ENCODE measurements at regions not wholly inside any gene's neighbourhood (a gene's known extent, or its start where the extent isn't known, plus 50 kb on each side); places are given as distances from the start of the nearest gene placed in this dataset.

DNA sequence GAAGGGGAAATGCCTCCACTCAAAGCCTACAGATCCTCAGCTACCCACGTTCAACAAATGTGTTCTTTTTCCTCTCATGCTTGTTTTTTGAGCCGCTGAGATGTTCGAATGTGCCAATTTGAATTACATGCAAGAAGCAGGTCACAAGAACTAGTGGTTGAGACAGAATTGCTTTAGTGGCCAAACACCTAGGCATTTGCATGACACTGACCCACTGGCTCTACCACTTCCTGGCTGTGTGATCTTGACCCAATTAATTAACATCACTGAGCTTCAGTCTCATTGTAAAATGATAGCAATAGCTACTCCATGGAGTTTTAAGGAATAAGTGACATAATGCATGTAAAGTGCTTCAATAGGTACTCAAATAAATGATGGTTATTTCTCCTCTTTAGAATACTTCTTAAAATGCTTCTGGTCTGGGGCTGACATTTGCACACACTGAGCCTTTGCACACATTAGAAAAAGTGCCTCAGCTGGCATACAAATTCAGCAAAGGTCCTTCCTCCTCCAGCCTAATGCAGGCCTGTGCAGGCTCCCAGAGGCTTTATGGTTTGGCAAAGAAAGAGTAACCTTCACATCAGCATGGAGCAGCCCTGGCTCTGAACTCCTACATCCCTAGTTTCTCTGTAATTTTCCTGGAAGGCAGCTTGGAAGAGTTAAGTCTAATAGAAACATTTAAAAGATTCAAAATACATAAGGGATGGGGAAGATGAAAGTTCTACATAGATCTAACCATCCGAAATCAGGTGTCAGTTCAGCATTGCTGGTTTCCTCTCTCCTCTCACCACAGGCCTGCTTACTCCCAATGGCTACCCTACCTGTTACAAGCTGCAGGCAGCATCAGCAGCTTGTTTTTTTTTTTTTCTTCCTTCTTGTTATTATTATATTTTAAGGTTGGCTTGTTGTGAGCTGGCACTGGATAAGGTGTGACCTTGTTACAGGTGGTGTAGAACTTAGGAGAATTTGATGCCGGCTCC is 107.4 kb downstream of the TBX19 start:
- DNase-seq = no peak
- Histone ChIP-seq H3K27ac (no peak overlapping the region), H3K4me3 (no peak overlapping the region), H3K9me3 (no peaks in the 10 kb centered on the region), H3K4me1 (no peaks in the 10 kb centered on the region), H3K36me3 (no peaks in the 10 kb centered on the region), H3K27me3 (no peaks in the 10 kb centered on the region)
- TF ChIP-seq CTCF (IDR thresholded peaks at IDR 0.05 in 4 of 5, conservative IDR thresholded peaks at IDR 0.05 in 1 of 5) (no peak), POLR2A (IDR thresholded peaks at IDR 0.05) (no peak)
- intact Hi-C loops (cut with DNase I; ENCODE audit: low total_unique reads) = no loop called here
- ATAC-seq = no peak
- in situ Hi-C loops (cut with MboI; ENCODE audit: low sequenced_read_pairs in 4 of 4) = no loop called here

- Histone ChIP-seq H3K27ac (no peak overlapping the region), H3K9me3 (no peaks in the 10 kb centered on the region), H3K36me3 (no peaks in the 10 kb centered on the region), H3K27me3 (no peaks in the 10 kb centered on the region), H3K4me3 (no peak overlapping the region), H3K4me1 (no peaks in the 10 kb centered on the region)
- no peak for TF ChIP-seq POLR2A (IDR thresholded peaks at IDR 0.05)
- no peak for TF ChIP-seq CTCF (IDR thresholded peaks at IDR 0.05 in 4 of 5, conservative IDR thresholded peaks at IDR 0.05 in 1 of 5)
- intact Hi-C loops (cut with DNase I; ENCODE audit: low total_unique reads) = no loop called here
- no peak for DNase-seq
- in situ Hi-C loops (cut with MboI; ENCODE audit: low sequenced_read_pairs in 4 of 4) = no loop called here
- ATAC-seq = no peak
Observed at GRCh38 chr1:168386949-168387586, 106.4 kb downstream of the TBX19 start.

DNA sequence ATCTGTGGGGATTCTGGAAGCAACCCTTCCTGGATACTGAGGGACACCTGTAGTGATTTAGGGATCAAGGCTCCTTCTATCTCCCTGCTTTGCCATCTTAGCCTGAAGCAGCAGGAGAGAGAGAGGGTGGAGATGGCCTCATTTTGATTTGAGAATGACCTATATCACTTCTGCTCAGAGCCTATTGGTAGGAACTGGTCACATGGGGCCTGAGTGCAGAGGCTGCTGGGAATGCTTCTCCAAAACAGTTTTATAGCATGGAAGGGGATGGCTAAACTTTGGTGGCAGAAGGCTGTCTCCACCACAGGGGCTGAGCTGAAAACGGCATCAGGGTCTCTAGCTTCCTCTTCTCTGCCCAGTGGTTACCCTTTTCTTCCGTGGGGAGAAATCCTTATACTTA is 105.8 kb downstream of the TBX19 start:
- TF ChIP-seq POLR2A (IDR thresholded peaks at IDR 0.05) (no peak), CTCF (IDR thresholded peaks at IDR 0.05 in 4 of 5, conservative IDR thresholded peaks at IDR 0.05 in 1 of 5) (no peak)
- in situ Hi-C loops (cut with MboI; ENCODE audit: low sequenced_read_pairs in 4 of 4) = no loop called here
- intact Hi-C loops (cut with DNase I; ENCODE audit: low total_unique reads) = no loop called here
- no peaks in the 10 kb centered on the region for H3K4me1 ChIP-seq
- H3K9me3 ChIP-seq = no peaks in the 10 kb centered on the region
- H3K27ac ChIP-seq = no peak overlapping the region
- H3K27me3 ChIP-seq = no peaks in the 10 kb centered on the region
- ATAC-seq = no peak
- H3K4me3 ChIP-seq = no peak overlapping the region
- DNase-seq = no peak
- no peaks in the 10 kb centered on the region for H3K36me3 ChIP-seq

GRCh38 chr1:168381850-168382249 is 101.2 kb downstream of the TBX19 start:
- no peak overlapping the region for H3K4me3 ChIP-seq
- no peaks in the 10 kb centered on the region for H3K27me3 ChIP-seq
- H3K9me3 ChIP-seq = no peaks in the 10 kb centered on the region
- H3K27ac ChIP-seq = no peak overlapping the region
- intact Hi-C loops (cut with DNase I; ENCODE audit: low total_unique reads) = no loop called here
- H3K36me3 ChIP-seq = no peaks in the 10 kb centered on the region
- DNase-seq = no peak
- ATAC-seq = no peak
- in situ Hi-C loops (cut with MboI; ENCODE audit: low sequenced_read_pairs in 4 of 4) = no loop called here
- TF ChIP-seq POLR2A (IDR thresholded peaks at IDR 0.05) (no peak), CTCF (IDR thresholded peaks at IDR 0.05 in 4 of 5, conservative IDR thresholded peaks at IDR 0.05 in 1 of 5) (no peak)
- H3K4me1 ChIP-seq = no peaks in the 10 kb centered on the region
